GM23248 (cell line): ENCODE measurements at regions not wholly inside any gene's neighbourhood (a gene's known extent, or its start where the extent isn't known, plus 50 kb on each side); places are given as distances from the start of the nearest gene placed in this dataset.

Experiments
- EZH2 ChIP-seq: fragments of 200-600 bp; sonication (generic); IDR thresholded peaks from 2 replicates; pipeline ENCODE4 v1.6.1; 2018; ENCODE audit warnings: antibody characterized with exemption, mild to moderate bottlenecking; ENCODE audit not compliant: insufficient read depth, poor library complexity, severe bottlenecking
- EZH2phosphoT487 ChIP-seq: fragments of 200-600 bp; sonication (generic); IDR thresholded peaks from 2 replicates; pipeline ENCODE4 v1.6.1; 2018; ENCODE audit warnings: antibody characterized with exemption, moderate library complexity, mild to moderate bottlenecking, low read depth; ENCODE audit not compliant: insufficient read depth

- TF ChIP-seq EZH2 = no peak
- no peak for TF ChIP-seq EZH2phosphoT487
These were observed 94.9 kb downstream of the ZIC5 start for GRCh38 chr13:99876651-99877050.
